Nephron progenitor cell (in vitro differentiated cells): ENCODE measurements at regions not wholly inside any gene's neighbourhood (a gene's known extent, or its start where the extent isn't known, plus 50 kb on each side); places are given as distances from the start of the nearest gene placed in this dataset.
"Not testable (repeated sequence)": the region's sequence is repeated elsewhere in the genome, so short reads cannot be mapped to it uniquely, and the experiment has no call there.

Experiments
- DNase-seq: peaks from one replicate; pipeline ENCODE4 v3.0.0; 2021
- H3K27ac Mint-ChIP-seq: 2 replicates; pipeline ENCODE4 v1.8.0; 2021; ENCODE audit warnings: mild to moderate bottlenecking, moderate library complexity, mixed read lengths
- H3K27me3 Mint-ChIP-seq: 2 replicates; pipeline ENCODE4 v1.8.0; 2021; ENCODE audit warnings: mild to moderate bottlenecking, low read depth, mixed read lengths; ENCODE audit not compliant: poor library complexity
- H3K36me3 Mint-ChIP-seq: 2 replicates; pipeline ENCODE4 v1.8.0; 2021; ENCODE audit warnings: low read depth, mixed read lengths
- H3K4me1 Mint-ChIP-seq: 2 replicates; pipeline ENCODE4 v1.8.0; 2021; ENCODE audit warnings: mixed read lengths
- H3K4me3 Mint-ChIP-seq: 2 replicates; pipeline ENCODE4 v1.8.0; 2021; ENCODE audit warnings: mild to moderate bottlenecking, moderate library complexity, mixed read lengths
- H3K9me3 Mint-ChIP-seq: 2 replicates; pipeline ENCODE4 v1.8.0; 2021; ENCODE audit warnings: mild to moderate bottlenecking, moderate library complexity, mixed read lengths
- TF ChIP-seq, protein P1 (sequence below): fragments of 200-600 bp; sonication (generic); IDR thresholded peaks from 2 replicates; pipeline ENCODE4 v1.5.0; 2021; ENCODE audit warnings: antibody characterized with exemption

DNA sequence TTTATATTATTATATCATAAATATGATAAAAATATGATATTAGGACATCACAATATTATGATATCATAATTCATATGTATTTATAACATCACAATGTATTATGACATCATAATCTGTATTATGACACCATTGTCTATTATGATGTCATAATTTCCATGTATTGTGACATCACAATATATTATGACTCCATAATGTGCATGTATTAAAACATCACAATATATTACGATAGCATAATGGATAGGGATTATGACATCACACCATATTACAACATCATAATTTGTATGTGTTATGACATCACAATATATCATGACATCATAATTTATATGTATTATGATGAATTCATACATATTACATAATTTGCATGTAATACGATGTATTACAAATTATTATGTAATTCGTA lies 1755.9 kb downstream of the TP53TG3F start:
- Mint-ChIP-seq H3K27ac (no peak overlapping the region), H3K36me3 (no peaks in the 10 kb centered on the region), H3K27me3 (no peaks in the 10 kb centered on the region), H3K4me3 (no peak overlapping the region), H3K9me3 (peaks cover 73% of the 10 kb centered on the region), H3K4me1 (no peaks in the 10 kb centered on the region)
- no peak for DNase-seq
- TF ChIP-seq, protein P1, sequence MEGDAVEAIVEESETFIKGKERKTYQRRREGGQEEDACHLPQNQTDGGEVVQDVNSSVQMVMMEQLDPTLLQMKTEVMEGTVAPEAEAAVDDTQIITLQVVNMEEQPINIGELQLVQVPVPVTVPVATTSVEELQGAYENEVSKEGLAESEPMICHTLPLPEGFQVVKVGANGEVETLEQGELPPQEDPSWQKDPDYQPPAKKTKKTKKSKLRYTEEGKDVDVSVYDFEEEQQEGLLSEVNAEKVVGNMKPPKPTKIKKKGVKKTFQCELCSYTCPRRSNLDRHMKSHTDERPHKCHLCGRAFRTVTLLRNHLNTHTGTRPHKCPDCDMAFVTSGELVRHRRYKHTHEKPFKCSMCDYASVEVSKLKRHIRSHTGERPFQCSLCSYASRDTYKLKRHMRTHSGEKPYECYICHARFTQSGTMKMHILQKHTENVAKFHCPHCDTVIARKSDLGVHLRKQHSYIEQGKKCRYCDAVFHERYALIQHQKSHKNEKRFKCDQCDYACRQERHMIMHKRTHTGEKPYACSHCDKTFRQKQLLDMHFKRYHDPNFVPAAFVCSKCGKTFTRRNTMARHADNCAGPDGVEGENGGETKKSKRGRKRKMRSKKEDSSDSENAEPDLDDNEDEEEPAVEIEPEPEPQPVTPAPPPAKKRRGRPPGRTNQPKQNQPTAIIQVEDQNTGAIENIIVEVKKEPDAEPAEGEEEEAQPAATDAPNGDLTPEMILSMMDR: no peak

DNA sequence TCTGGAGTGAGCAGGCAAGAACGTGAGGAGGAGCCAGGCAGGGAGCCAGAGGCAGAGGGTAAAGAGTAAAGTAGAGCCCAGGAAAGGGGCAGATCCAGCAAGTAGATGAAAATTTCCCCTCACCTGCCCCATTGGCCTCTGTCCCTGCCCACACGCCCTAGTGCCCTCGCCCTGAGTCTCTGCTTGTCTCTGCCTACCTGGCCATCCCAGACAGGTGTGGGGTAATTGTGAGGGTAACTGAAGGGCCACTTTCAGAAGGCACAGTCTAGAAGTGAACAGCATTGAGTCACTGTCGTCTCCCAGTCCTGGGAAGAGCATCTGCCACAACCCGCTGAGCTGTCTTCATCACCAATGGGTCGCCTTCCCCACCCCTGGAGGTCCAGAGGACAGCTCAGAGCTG lies 1756.8 kb downstream of the TP53TG3F start:
- not testable (repeated sequence) for H3K4me1 Mint-ChIP-seq, H3K36me3 Mint-ChIP-seq, H3K4me3 Mint-ChIP-seq, DNase-seq, H3K27ac Mint-ChIP-seq, H3K27me3 Mint-ChIP-seq
- H3K9me3 Mint-ChIP-seq: peaks cover 77% of the 10 kb centered on the region

DNA sequence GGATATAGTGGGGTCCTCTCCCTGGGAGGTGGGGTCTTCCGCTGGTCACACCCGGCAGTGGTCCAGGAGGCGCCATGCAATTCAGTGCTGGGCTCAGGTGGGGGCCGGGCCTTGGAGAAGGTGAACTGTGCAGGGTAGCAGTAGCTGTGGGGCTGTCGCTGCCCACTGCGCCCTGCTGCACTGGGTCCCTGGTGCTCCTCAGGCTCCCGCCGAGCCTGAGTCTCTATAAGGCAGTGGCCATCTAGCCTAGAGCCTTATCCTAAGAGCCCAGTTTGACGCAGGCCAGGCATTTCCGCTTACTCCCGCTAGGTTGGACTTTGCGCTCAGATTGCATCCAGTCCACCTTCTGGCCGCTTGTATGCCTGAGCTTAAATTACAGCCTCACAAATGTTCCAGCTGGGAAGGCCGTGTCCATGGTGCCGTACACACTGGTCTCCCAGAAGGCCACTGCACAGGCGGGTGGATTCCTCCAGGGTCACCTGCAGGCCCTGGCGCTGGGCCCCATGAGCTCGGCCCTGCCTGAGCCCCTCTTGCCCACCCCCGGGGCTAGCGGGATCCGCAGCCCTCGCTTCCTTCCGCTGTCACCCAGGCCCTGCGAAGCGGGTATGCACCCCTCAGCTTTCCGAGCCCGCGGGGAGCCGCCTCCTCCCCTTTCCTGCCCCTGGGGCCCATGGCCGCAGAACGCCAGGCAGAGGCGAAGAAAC lies 1762.2 kb downstream of the TP53TG3F start:
- Mint-ChIP-seq H3K4me3 (no peak overlapping the region), H3K27ac (no peak overlapping the region), H3K27me3 (no peaks in the 10 kb centered on the region), H3K9me3 (peaks cover 78% of the 10 kb centered on the region), H3K36me3 (no peaks in the 10 kb centered on the region), H3K4me1 (no peaks in the 10 kb centered on the region)
- TF ChIP-seq, protein P1: no peak
- no peak for DNase-seq

DNA sequence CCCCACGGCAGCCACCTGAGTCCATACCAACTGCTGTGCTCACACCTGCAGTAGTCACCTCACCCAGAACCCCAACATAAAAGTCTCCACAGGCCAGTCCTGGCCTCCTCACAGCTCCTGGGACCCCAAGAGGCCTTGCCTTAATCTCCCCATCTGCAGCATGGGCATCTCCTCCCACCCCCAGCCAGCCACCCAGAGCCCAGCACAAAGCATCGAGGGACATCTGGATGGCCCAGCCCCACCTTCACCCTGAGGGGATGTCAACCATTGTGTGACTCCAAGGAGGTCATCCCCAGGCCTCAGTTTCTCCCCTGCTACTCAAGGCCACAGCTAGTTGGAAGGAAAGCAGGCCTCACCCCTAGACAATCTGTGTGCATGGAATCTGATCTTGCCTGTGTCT lies 1775.3 kb downstream of the TP53TG3F start:
- Mint-ChIP-seq H3K4me3 (no peak overlapping the region), H3K27me3 (no peaks in the 10 kb centered on the region), H3K9me3 (peaks cover 91% of the 10 kb centered on the region), H3K27ac (no peak overlapping the region), H3K4me1 (no peaks in the 10 kb centered on the region), H3K36me3 (no peaks in the 10 kb centered on the region)
- no peak for DNase-seq
- TF ChIP-seq, protein P1: no peak

DNA sequence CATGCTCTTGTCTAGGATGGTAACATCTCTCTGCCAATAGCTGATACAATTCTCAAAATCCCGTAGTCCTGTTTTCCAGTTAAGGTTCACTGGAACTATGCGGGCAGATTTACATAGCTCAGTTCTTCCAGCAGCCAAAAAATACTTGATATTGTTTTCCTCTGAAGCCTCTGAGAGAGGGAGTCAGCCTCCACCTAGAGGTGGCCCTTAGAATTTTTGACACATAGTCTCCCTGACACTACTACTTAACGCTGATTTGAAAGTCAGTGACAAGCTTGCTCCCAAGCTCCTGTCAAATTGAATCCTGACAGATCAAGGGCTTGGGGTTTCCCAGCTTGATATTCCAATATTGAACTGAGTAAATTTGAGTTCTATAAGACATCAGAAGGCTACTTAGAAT lies 1780.1 kb downstream of the TP53TG3F start:
- TF ChIP-seq, protein P1: no peak
- H3K36me3 Mint-ChIP-seq: no peaks in the 10 kb centered on the region
- no peak for DNase-seq
- peaks cover 88% of the 10 kb centered on the region for H3K9me3 Mint-ChIP-seq
- H3K4me1 Mint-ChIP-seq: no peaks in the 10 kb centered on the region
- no peaks in the 10 kb centered on the region for H3K27me3 Mint-ChIP-seq
- no peak overlapping the region for H3K27ac Mint-ChIP-seq
- H3K4me3 Mint-ChIP-seq: no peak overlapping the region

DNA sequence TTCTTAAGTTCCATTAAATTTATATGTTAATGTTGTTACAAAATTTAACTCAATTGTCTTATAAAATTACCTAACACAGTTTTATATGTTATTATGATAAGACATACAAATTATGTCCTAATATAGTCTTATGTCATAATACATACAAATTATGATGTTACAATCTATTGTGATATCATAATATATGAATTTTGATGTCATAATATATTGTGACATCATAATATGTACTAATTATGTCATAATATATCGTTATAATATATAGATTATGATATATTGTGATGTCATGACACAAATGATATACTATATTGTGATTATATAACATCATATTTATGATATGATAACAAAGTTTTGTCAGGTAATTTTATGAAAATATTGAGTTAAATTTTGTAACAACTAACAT lies 1789.6 kb downstream of the TP53TG3F start:
- TF ChIP-seq, protein P1: no peak
- Mint-ChIP-seq H3K4me3 (no peak overlapping the region), H3K9me3 (peaks cover 73% of the 10 kb centered on the region), H3K27me3 (no peaks in the 10 kb centered on the region), H3K4me1 (no peaks in the 10 kb centered on the region), H3K27ac (no peak overlapping the region), H3K36me3 (no peaks in the 10 kb centered on the region)
- no peak for DNase-seq
